ENCODE measurements at regions not wholly inside any gene's neighbourhood (a gene's known extent, or its start where the extent isn't known, plus 50 kb on each side); places are given as distances from the start of the nearest gene placed in this dataset.

GRCh38 chrX:1941321-1941720 is 326.5 kb downstream of the ASMT start:
- Histone ChIP-seq H3K9me3 (peaks cover 0 to 19% (median 4%) of the 10 kb centered on the region in 8 donors), H3K4me3 (no peak overlapping the region), H3K27ac (no peak overlapping the region), H3K36me3 (no peaks in the 10 kb centered on the region), H3K4me1 (no peaks in the 10 kb centered on the region), H3K27me3 (replicated peaks in 1 of 7) (no peaks in the 10 kb centered on the region)
- intact Hi-C loops (cut with DNase I; ENCODE audit: low total_unique reads) = no loop called here
- WGBS, 5 donors = 75 to 86% (median 78%) methylated on average over 6 of the region's 6 CpGs
- no peak for DNase-seq
- TF ChIP-seq POLR2A (IDR thresholded peaks at IDR 0.05) (no peak), POLR2AphosphoS5 (IDR thresholded peaks at IDR 0.05) (no peak), CTCF (IDR thresholded peaks at IDR 0.05 in 8 of 11, conservative IDR thresholded peaks at IDR 0.05 in 3 of 11) (no peak)

GRCh38 chrX:1945879-1946278 is 331.0 kb downstream of the ASMT start:
- Histone ChIP-seq H3K4me3 (no peak overlapping the region), H3K27me3 (replicated peaks in 1 of 7) (no peaks in the 10 kb centered on the region), H3K9me3 (no peaks in the 10 kb centered on the region), H3K36me3 (no peaks in the 10 kb centered on the region), H3K27ac (no peak overlapping the region), H3K4me1 (no peaks in the 10 kb centered on the region)
- TF ChIP-seq POLR2AphosphoS5 (IDR thresholded peaks at IDR 0.05) (no peak), CTCF (IDR thresholded peaks at IDR 0.05 in 8 of 11, conservative IDR thresholded peaks at IDR 0.05 in 3 of 11) (no peak), POLR2A (IDR thresholded peaks at IDR 0.05) (no peak)
- DNase-seq = no peak
- 90 to 95% (median 92%) methylated on average over 10 of the region's 10 CpGs for WGBS, 5 donors
- intact Hi-C loops (cut with DNase I; ENCODE audit: low total_unique reads) = no loop called here

- WGBS, 5 donors = 93 to 96% (median 94%) methylated on average over 9 of the region's 9 CpGs
- Histone ChIP-seq H3K9me3 (no peaks in the 10 kb centered on the region), H3K27me3 (replicated peaks in 1 of 7) (no peaks in the 10 kb centered on the region), H3K36me3 (no peaks in the 10 kb centered on the region), H3K4me3 (no peak overlapping the region), H3K27ac (no peak overlapping the region), H3K4me1 (no peaks in the 10 kb centered on the region)
- intact Hi-C loops (cut with DNase I; ENCODE audit: low total_unique reads) = no loop called here
- DNase-seq = no peak
- TF ChIP-seq CTCF (IDR thresholded peaks at IDR 0.05 in 8 of 11, conservative IDR thresholded peaks at IDR 0.05 in 3 of 11) (no peak), POLR2A (IDR thresholded peaks at IDR 0.05) (no peak), POLR2AphosphoS5 (IDR thresholded peaks at IDR 0.05) (no peak)
Measured at GRCh38 chrX:1946974-1947373, 332.1 kb downstream of the ASMT start.

All from spleen (tissue), 11 donors.